Lung (tissue), 11 donors: ENCODE measurements at regions not wholly inside any gene's neighbourhood (a gene's known extent, or its start where the extent isn't known, plus 50 kb on each side); places are given as distances from the start of the nearest gene placed in this dataset.

Source experiments
- ATAC-seq: fragments of 200-7000 bp; cut with Tn5 transposase; one replicate; pipeline ENCODE4 v1.9.1; 2020; ENCODE audit warnings: moderate number of reproducible peaks; ENCODE audit not compliant: insufficient read depth, low FRiP score
- DNase-seq, 3 donors: peaks; one replicate each; pipeline ENCODE4 v3.0.0-alpha.2; 2013 to 2017
- H3K27ac ChIP-seq, 2 donors: one replicate each; pipeline ENCODE4 v1.5.1; 2013; ENCODE audit warnings: mild to moderate bottlenecking in 2 of 2, moderate library complexity in 2 of 2, control low read depth in 1 of 2, inconsistent platforms in 1 of 2, low read depth in 1 of 2, low read length in 1 of 2
- H3K27me3 ChIP-seq, 3 donors: one replicate each; pipeline ENCODE4 v1.5.1; 2013; ENCODE audit warnings: low read length in 2 of 3; ENCODE audit not compliant: control insufficient read depth in 3 of 3, insufficient read depth in 3 of 3
- H3K36me3 ChIP-seq, 4 donors: one replicate each; pipeline ENCODE4 v1.5.1; 2013; ENCODE audit warnings: low read length in 4 of 4, mild to moderate bottlenecking in 1 of 4, moderate library complexity in 1 of 4; ENCODE audit not compliant: control insufficient read depth in 4 of 4, insufficient read depth in 4 of 4
- H3K4me1 ChIP-seq, 5 donors: one replicate each; pipeline ENCODE4 v1.5.1; 2013; ENCODE audit warnings: low read length in 5 of 5, mild to moderate bottlenecking in 2 of 5, moderate library complexity in 1 of 5; ENCODE audit not compliant: control insufficient read depth in 5 of 5, insufficient read depth in 5 of 5
- H3K4me3 ChIP-seq: one replicate; pipeline ENCODE4 v1.5.1; 2013; ENCODE audit warnings: mild to moderate bottlenecking, control low read depth, moderate library complexity
- H3K9ac ChIP-seq, 2 donors: one replicate each; pipeline ENCODE4 v1.5.1; 2013; ENCODE audit warnings: low read length in 2 of 2, control low read depth in 1 of 2; ENCODE audit not compliant: insufficient read depth in 1 of 2
- H3K9me3 ChIP-seq, 4 donors: one replicate each; pipeline ENCODE4 v1.5.1; 2013; ENCODE audit warnings: low read length in 3 of 4, mild to moderate bottlenecking in 1 of 4, moderate library complexity in 1 of 4; ENCODE audit not compliant: control insufficient read depth in 4 of 4, insufficient read depth in 3 of 4
- CTCF ChIP-seq: IDR thresholded peaks from 2 replicates; pipeline ENCODE4 v1.5.1; 2012; ENCODE audit warnings: mild to moderate bottlenecking; ENCODE audit errors: control extremely low read depth, extremely low read depth
- WGBS, 2 donors: extraction: QIAGEN DNeasy Blood & Tissue Kit; methylation state at CpG; one replicate each; pipeline ENCODE4 v1.1.7; 2013; 5-methylcytosine and 5-hydroxymethylcytosine counted together
- donor health status: control.
- donor health status: control.
- donor health status: Bipolar disorder and iron deficiency.
- donor health status: healthy.
- donor health status: DM: yes; HTN: yes; CAD: no.

DNA sequence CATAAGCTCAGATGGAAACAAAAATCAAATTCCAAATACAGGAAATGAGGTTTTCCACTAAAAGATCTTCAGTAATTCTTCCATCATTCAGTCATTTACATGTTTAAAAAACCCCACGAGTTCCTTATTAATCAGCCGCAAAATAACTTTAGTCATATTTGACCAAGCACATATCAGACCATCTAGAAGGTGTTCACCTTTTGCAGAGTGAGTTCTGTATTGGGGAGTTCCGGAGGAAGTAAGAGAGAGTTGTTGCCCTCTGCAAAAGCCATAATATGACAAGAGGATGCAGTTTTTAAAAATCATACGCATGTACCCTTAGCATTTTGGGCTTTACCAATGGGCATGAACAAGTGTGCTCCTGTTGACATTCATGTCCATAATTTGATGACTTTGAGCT lies 61.6 kb downstream of the CCR1 start:
- H3K4me1 ChIP-seq = peaks cover 0 to 20% (median 4%) of the 10 kb centered on the region in 5 donors
- 87 to 89% methylated on average over 4 of the region's 4 CpGs for WGBS, 2 donors
- no peaks in the 10 kb centered on the region for H3K9me3 ChIP-seq
- H3K27ac ChIP-seq = no peak overlapping the region
- TF ChIP-seq CTCF = no peak
- DNase-seq (no peak), ATAC-seq (no peak)
- H3K4me3 ChIP-seq = no peak overlapping the region
- H3K36me3 ChIP-seq = no peaks in the 10 kb centered on the region
- no peak overlapping the region for H3K9ac ChIP-seq
- H3K27me3 ChIP-seq = no peaks in the 10 kb centered on the region

- Histone ChIP-seq H3K27ac (no peak overlapping the region), H3K9me3 (no peaks in the 10 kb centered on the region), H3K9ac (no peak overlapping the region), H3K4me3 (no peak overlapping the region), H3K27me3 (no peaks in the 10 kb centered on the region), H3K36me3 (no peaks in the 10 kb centered on the region), H3K4me1 (peaks cover 0 to 20% (median 4%) of the 10 kb centered on the region in 5 donors)
- ATAC-seq (no peak), DNase-seq (no peak)
- no peak for TF ChIP-seq CTCF
- 44 to 57% methylated on average over 2 of the region's 2 CpGs for whole genome bisulfite sequencing, 2 donors
These were observed 62.1 kb downstream of the CCR1 start for GRCh38 chr3:46146021-46146420.

DNA sequence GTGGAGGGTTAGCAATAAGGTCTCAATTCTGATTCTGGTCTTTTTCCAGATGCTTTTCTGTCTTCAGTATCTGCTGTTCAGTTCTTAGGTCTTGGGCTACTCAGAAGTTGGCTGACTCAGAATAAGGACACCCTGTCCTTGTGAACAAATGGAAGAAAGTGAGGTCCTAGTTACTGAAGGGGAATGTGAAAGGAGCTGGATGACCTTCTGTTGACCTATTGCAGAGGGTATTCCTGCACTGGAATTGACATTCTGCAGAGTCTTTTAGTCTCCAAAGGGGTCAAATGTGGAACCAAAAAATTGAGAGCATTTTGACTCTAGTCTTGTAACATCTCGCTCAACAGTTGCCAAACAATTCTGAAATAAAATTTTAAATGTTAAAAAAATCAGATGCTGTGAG lies 63.0 kb downstream of the CCR1 start:
- H3K4me1 ChIP-seq = peaks cover 0 to 20% (median 4%) of the 10 kb centered on the region in 5 donors
- H3K36me3 ChIP-seq = no peaks in the 10 kb centered on the region
- H3K9me3 ChIP-seq = no peaks in the 10 kb centered on the region
- H3K27me3 ChIP-seq = no peaks in the 10 kb centered on the region
- 95% methylated on average over 1 of the region's 1 CpG for WGBS, 2 donors
- H3K4me3 ChIP-seq = no peak overlapping the region
- H3K27ac ChIP-seq = no peak overlapping the region
- ATAC-seq = no peak
- H3K9ac ChIP-seq = no peak overlapping the region
- no peak for DNase-seq
- no peak for TF ChIP-seq CTCF

DNA sequence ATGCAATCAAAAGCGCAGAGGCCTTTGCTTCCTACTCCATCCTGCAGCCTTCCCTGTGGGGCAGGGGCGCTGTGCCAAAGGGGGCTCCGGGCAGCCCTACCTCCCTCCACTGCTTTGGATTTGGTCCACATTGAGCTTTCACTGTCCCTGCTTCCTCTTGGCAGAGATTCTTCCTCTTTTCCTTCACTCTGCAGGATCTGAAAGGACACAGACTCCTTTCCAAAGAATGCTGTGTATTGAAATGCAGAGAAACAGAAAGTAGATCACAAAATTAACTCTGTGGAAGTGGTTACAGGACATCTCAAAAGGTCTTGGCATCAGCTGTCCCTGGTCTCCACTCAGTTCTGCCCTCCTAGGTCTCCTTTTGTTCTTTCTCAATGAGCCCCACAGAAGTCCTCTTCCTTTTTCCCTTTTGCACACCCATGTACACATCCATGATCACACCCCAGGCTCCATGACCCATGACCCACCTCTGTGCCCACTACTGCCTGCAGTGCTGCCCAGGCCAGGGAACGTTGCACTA lies 64.1 kb downstream of the CCR1 start:
- H3K27ac ChIP-seq = peak overlapping the region in 1 of 2 donors; percentile 42

More for the DNA sequence above, 64.1 kb downstream of the CCR1 start:
- 37 to 40% methylated on average over 4 of the region's 4 CpGs for WGBS, 2 donors
- DNase-seq (peak; percentile 76 to 87 (median 86)), ATAC-seq (no peak)
- peaks cover 0 to 20% (median 4%) of the 10 kb centered on the region in 5 donors for H3K4me1 ChIP-seq
- H3K9me3 ChIP-seq = no peaks in the 10 kb centered on the region
- no peaks in the 10 kb centered on the region for H3K36me3 ChIP-seq
- H3K4me3 ChIP-seq = no peak overlapping the region
- no peak for TF ChIP-seq CTCF
- H3K9ac ChIP-seq = no peak overlapping the region
- H3K27me3 ChIP-seq = no peaks in the 10 kb centered on the region
